Caco-2 (cell line): ENCODE measurements at regions not wholly inside any gene's neighbourhood (a gene's known extent, or its start where the extent isn't known, plus 50 kb on each side); places are given as distances from the start of the nearest gene placed in this dataset.

ENCODE experiments used
- BruUV-seq: library from RNA; stranded (reverse); fragments of 400-500 nt; replicated peaks from 2 replicates; lab custom pipeline; 2021; lab: Mats Ljungman, UMichigan
- CTCF ChIA-PET: fragments of 300-600 bp; sonication (Branson Sonifier 250); formaldehyde crosslinking; loops from one replicate; lab custom pipeline; 2022; ENCODE audit warnings: antibody characterized with exemption; lab: Charles Lee
- POLR2A ChIA-PET: fragments of 300-600 bp; sonication (Branson Sonifier 250); formaldehyde crosslinking; loops from one replicate; lab custom pipeline; 2022; ENCODE audit warnings: antibody characterized with exemption; lab: Charles Lee
- DNase-seq, 2 experiments: peaks; one replicate each; pipeline versions ENCODE4 v3.0.0 to v3.0.0-alpha.2; 2020 to 2022
- H3K27me3 ChIP-seq: replicated peaks from 2 replicates; pipeline ENCODE4 v1.6.0; 2011; ENCODE audit warnings: low read length; ENCODE audit not compliant: control insufficient read depth, insufficient read depth
- H3K36me3 ChIP-seq: 2 replicates; pipeline ENCODE4 v1.5.1; 2011; ENCODE audit warnings: low read length; ENCODE audit not compliant: control insufficient read depth, insufficient read depth
- H3K4me1 ChIP-seq: fragments of 250-450 bp; sonication (Bioruptor Pico); 2 replicates; pipeline ENCODE4 v1.5.1; 2020; ENCODE audit warnings: mild to moderate bottlenecking
- H3K4me3 ChIP-seq: 2 replicates; pipeline ENCODE4 v1.5.1; 2011; ENCODE audit warnings: low read depth, mild to moderate bottlenecking, control low read depth, low read length
- H3K9me3 ChIP-seq: fragments of 250-450 bp; sonication (Bioruptor Pico); 2 replicates; pipeline ENCODE4 v1.5.1; 2020; ENCODE audit warnings: mild to moderate bottlenecking, moderate library complexity
- H3K27ac Mint-ChIP-seq: one replicate; pipeline ENCODE4 v1.8.0; 2022; ENCODE audit warnings: mixed read lengths; ENCODE audit not compliant: unreplicated experiment
- H3K27me3 Mint-ChIP-seq: one replicate; pipeline ENCODE4 v1.8.0; 2022; ENCODE audit warnings: mixed read lengths; ENCODE audit not compliant: insufficient read depth, unreplicated experiment
- H3K36me3 Mint-ChIP-seq: one replicate; pipeline ENCODE4 v1.8.0; 2022; ENCODE audit warnings: mild to moderate bottlenecking, mixed read lengths; ENCODE audit not compliant: insufficient read depth, unreplicated experiment
- H3K4me1 Mint-ChIP-seq: one replicate; pipeline ENCODE4 v1.8.0; 2022; ENCODE audit warnings: low read depth, mixed read lengths; ENCODE audit not compliant: unreplicated experiment
- H3K4me3 Mint-ChIP-seq: one replicate; pipeline ENCODE4 v1.8.0; 2022; ENCODE audit warnings: mild to moderate bottlenecking, moderate library complexity, mixed read lengths; ENCODE audit not compliant: unreplicated experiment
- H3K9me3 Mint-ChIP-seq: one replicate; pipeline ENCODE4 v1.8.0; 2022; ENCODE audit warnings: mixed read lengths; ENCODE audit not compliant: unreplicated experiment
- intact Hi-C: fragments of 100-400 bp; cut with micrococcal nuclease; formaldehyde crosslinking; loops from one replicate; pipeline ENCODE4 v1.10.0; 2022; ENCODE audit not compliant: unreplicated experiment
- TF ChIP-seq, protein P1 (sequence below), 2 experiments: fragments of 200-600 bp in 1 of 2; IDR thresholded peaks; 1 replicate in 1 of 2; 2 replicates in 1 of 2; pipeline versions ENCODE4 v1.5.1 to v1.8.0; 2011 to 2022; ENCODE audit warnings: antibody characterized with exemption in 1 of 2, control low read depth in 1 of 2, inconsistent platforms in 1 of 2, low read depth in 1 of 2, low read length in 1 of 2, mild to moderate bottlenecking in 1 of 2, moderate library complexity in 1 of 2; ENCODE audit not compliant: insufficient read depth in 1 of 2, severe bottlenecking in 1 of 2, unreplicated experiment in 1 of 2

DNA sequence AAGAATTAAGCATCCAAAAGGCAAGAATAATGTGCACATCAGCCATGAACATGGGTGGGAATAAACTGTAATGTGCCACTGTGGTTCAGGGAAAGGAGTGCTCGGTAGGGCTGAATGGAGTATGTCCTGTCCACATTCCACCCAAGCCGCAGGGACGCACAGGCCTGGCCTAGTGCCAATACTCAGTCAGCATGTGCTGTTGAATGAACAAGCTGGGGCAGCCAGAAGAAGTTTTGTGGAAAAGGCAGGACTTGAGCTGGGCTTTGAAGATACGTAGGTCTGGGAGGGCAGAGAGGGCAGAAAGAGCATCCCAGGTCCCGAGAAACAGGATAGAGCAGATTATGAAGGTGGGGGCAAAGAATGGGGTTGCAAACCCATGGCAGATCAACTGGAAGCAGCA, 60.0 kb upstream of the PLET1 start:
- H3K9me3 Mint-ChIP-seq = no peaks in the 10 kb centered on the region
- H3K4me1 Mint-ChIP-seq = no peaks in the 10 kb centered on the region
- H3K27me3 ChIP-seq = no peaks in the 10 kb centered on the region; the same call in 1 of the 2 replicates
- no TSS peak for BruUV-seq
- no peak for DNase-seq
- peaks cover 3% of the 10 kb centered on the region; the same call in 1 of the 2 replicates for H3K9me3 ChIP-seq
- H3K4me3 Mint-ChIP-seq = no peak overlapping the region
- peaks cover 8% of the 10 kb centered on the region for H3K27me3 Mint-ChIP-seq
- no peaks in the 10 kb centered on the region for H3K4me1 ChIP-seq
- TF ChIP-seq, protein P1, sequence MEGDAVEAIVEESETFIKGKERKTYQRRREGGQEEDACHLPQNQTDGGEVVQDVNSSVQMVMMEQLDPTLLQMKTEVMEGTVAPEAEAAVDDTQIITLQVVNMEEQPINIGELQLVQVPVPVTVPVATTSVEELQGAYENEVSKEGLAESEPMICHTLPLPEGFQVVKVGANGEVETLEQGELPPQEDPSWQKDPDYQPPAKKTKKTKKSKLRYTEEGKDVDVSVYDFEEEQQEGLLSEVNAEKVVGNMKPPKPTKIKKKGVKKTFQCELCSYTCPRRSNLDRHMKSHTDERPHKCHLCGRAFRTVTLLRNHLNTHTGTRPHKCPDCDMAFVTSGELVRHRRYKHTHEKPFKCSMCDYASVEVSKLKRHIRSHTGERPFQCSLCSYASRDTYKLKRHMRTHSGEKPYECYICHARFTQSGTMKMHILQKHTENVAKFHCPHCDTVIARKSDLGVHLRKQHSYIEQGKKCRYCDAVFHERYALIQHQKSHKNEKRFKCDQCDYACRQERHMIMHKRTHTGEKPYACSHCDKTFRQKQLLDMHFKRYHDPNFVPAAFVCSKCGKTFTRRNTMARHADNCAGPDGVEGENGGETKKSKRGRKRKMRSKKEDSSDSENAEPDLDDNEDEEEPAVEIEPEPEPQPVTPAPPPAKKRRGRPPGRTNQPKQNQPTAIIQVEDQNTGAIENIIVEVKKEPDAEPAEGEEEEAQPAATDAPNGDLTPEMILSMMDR (IDR thresholded peaks at IDR 0.05; ENCODE audit: insufficient read depth in 1 of 2, low read depth in 1 of 2, low read length in 1 of 2, severe bottlenecking in 1 of 2, unreplicated experiment in 1 of 2) = no peak
- POLR2A ChIA-PET = no interaction called here
- H3K4me3 ChIP-seq = no peak overlapping the region
- intact Hi-C loops = no loop called here
- H3K36me3 Mint-ChIP-seq = no peaks in the 10 kb centered on the region
- no peak overlapping the region for H3K27ac Mint-ChIP-seq
- H3K36me3 ChIP-seq = no peaks in the 10 kb centered on the region
- CTCF ChIA-PET = no interaction called here

DNA sequence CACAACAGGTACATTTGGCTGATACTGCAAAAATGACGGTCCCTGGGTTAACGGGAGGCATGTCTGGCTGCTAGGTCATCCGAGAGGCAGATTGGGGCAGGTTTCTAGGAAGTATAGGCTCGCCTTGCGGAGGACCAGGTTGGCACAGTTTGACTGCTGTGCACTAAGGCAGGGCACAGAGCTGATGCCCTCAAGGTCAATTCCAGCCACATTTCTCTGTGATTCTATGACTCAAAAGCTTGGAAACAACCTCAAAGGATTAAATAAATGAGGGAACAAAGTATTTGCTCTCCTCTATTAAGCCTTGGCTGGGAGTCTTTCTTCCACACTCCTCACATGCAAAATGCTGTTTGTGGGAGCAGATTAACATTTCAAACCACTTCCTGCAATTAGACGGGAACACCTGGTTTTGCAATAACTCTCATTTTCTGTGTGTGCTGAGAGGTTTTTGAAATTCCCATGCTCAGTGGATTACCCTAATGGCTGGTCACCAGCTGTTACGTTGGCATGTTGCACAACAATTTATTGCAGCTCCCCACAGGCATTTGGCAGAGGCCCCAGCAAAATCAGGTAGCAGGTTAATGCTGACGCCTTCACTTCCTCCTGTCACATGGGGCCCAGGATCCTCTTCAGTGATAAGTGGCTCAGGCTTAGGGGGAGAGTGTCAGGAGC, 61.0 kb upstream of the PLET1 start:
- Mint-ChIP-seq H3K9me3 (no peaks in the 10 kb centered on the region), H3K27ac (no peak overlapping the region), H3K4me1 (no peaks in the 10 kb centered on the region), H3K4me3 (no peak overlapping the region), H3K36me3 (no peaks in the 10 kb centered on the region), H3K27me3 (peaks cover 8% of the 10 kb centered on the region)
- DNase-seq = peak; percentile 57 to 74
- Histone ChIP-seq H3K9me3 (peaks cover 3% of the 10 kb centered on the region; the same call in 1 of the 2 replicates), H3K4me1 (no peaks in the 10 kb centered on the region), H3K4me3 (no peak overlapping the region), H3K27me3 (no peaks in the 10 kb centered on the region), H3K36me3 (no peaks in the 10 kb centered on the region)
- TF ChIP-seq, protein P1 (IDR thresholded peaks at IDR 0.05; ENCODE audit: insufficient read depth in 1 of 2, low read depth in 1 of 2, low read length in 1 of 2, severe bottlenecking in 1 of 2, unreplicated experiment in 1 of 2) = no peak
- no TSS peak for BruUV-seq
- ChIA-PET CTCF (no interaction called here), POLR2A (no interaction called here)
- intact Hi-C loops = no loop called here

DNA sequence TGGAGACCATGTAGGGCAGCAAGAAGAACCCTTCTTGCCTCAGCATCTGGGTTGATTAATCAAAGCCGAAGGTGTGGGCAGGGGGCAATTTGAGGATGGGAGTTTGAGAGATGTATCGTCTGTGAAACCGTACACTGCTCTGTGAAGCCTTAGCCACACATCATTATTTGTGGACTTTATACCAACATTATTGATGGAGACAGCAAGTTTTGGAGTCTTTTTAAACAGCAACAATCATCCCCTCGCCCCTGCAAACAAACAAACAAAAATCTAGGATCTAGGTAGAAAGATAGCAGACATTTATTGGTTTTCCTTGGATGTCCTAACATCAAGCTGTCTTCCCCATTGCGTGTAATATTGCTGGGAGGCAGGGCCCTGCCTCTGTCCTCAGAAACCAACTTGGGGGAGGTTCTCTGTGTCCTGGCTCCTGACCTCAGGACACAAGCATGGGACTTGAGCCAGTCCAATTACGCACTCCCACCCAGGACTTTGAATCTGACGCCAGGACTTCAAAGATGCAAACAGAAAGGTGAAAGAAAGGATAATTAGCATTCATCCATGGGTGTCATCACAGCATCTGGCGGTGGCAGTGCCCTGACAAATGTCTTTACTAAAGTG, 61.6 kb upstream of the PLET1 start:
- H3K27me3 Mint-ChIP-seq = peaks cover 8% of the 10 kb centered on the region
- no peak overlapping the region for H3K4me3 Mint-ChIP-seq
- no peak for DNase-seq
- CTCF ChIA-PET = no interaction called here
- Histone ChIP-seq H3K27me3 (no peaks in the 10 kb centered on the region), H3K36me3 (no peaks in the 10 kb centered on the region), H3K4me3 (no peak overlapping the region), H3K9me3 (peaks cover 3% of the 10 kb centered on the region; the same call in 1 of the 2 replicates), H3K4me1 (no peaks in the 10 kb centered on the region)
- H3K27ac Mint-ChIP-seq = no peak overlapping the region
- no peaks in the 10 kb centered on the region for H3K9me3 Mint-ChIP-seq
- no TSS peak for BruUV-seq
- POLR2A ChIA-PET = no interaction called here
- H3K36me3 Mint-ChIP-seq = no peaks in the 10 kb centered on the region
- H3K4me1 Mint-ChIP-seq = no peaks in the 10 kb centered on the region
- TF ChIP-seq, protein P1 (IDR thresholded peaks at IDR 0.05; ENCODE audit: insufficient read depth in 1 of 2, low read depth in 1 of 2, low read length in 1 of 2, severe bottlenecking in 1 of 2, unreplicated experiment in 1 of 2) = no peak
- intact Hi-C loops = no loop called here
